Astrocyte (in vitro differentiated cells and primary cell): ENCODE measurements at regions not wholly inside any gene's neighbourhood (a gene's known extent, or its start where the extent isn't known, plus 50 kb on each side); places are given as distances from the start of the nearest gene placed in this dataset.

Experiments used
- CTCF ChIP-seq: IDR thresholded peaks from 2 replicates; pipeline ENCODE4 v1.5.1; 2011; ENCODE audit warnings: low read depth, mild to moderate bottlenecking, inconsistent platforms, low read length, moderate library complexity; ENCODE audit not compliant: insufficient read depth
- EZH2 ChIP-seq: IDR thresholded peaks from 2 replicates; pipeline ENCODE4 v1.6.1; 2012; ENCODE audit warnings: mild to moderate bottlenecking, low read length, inconsistent platforms; ENCODE audit not compliant: insufficient read depth

DNA sequence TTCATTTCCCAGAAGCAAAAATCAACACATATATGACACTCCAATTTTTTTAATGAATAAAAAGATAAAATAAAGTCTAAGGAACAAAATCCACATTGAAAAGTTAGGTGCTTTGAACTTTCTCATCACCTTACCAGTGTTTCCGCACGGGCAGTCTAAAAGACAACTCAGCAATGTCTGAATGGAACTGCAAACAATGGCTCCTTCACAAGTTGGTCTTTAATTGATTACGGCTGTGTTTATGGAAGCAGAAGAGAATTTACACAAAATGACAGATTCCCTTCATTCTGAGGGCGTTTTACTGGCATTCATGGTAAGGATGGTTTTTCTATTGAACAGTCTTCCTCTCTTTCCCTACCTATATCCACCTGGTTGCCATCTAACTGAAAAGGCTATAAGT, 65.0 kb upstream of the RNPC3 start:
- TF ChIP-seq CTCF (no peak), EZH2 (no peak)
